Activated T-helper 1 cell treated with anti-CD3 and anti-CD28 coated beads, Interleukin-12 subunit alpha, Interleukin-12 subunit beta, Interleukin-2, Interleukin-4 antibody, amounts not matched to agents 30 ng/mL and 10 ng/mL and 1 ng/mL, durations not matched to agents 14 hours and 24 hours and 36 hours (primary cell): ENCODE measurements at regions not wholly inside any gene's neighbourhood (a gene's known extent, or its start where the extent isn't known, plus 50 kb on each side); places are given as distances from the start of the nearest gene placed in this dataset.
"Not testable (repeated sequence)": the region's sequence is repeated elsewhere in the genome, so short reads cannot be mapped to it uniquely, and the experiment has no call there.

Source experiments
- DNase-seq: peaks from one replicate; pipeline ENCODE4 v3.0.0; 2021; ENCODE audit warnings: low spot score
- H3K27ac Mint-ChIP-seq: one replicate; pipeline ENCODE4 v1.8.0; 2021; ENCODE audit warnings: mild to moderate bottlenecking, mixed read lengths
- H3K27me3 Mint-ChIP-seq: one replicate; pipeline ENCODE4 v1.8.0; 2022; ENCODE audit warnings: mild to moderate bottlenecking, moderate library complexity, mixed read lengths; ENCODE audit not compliant: insufficient read depth
- H3K36me3 Mint-ChIP-seq: one replicate; pipeline ENCODE4 v1.8.0; 2021; ENCODE audit warnings: low read depth, mixed read lengths
- H3K4me1 Mint-ChIP-seq: one replicate; pipeline ENCODE4 v1.8.0; 2021; ENCODE audit warnings: low read depth, mixed read lengths
- H3K4me3 Mint-ChIP-seq: one replicate; pipeline ENCODE4 v1.8.0; 2021; ENCODE audit warnings: mild to moderate bottlenecking, moderate library complexity, mixed read lengths
- H3K9me3 Mint-ChIP-seq: one replicate; pipeline ENCODE4 v1.8.0; 2021; ENCODE audit warnings: mixed read lengths
- intact Hi-C: fragments of 100-400 bp; cut with micrococcal nuclease; formaldehyde crosslinking; loops from one replicate; pipeline ENCODE4 v1.15.1; 2024

GRCh38 chr6:160863782-160864181, 127.8 kb upstream of the MAP3K4 start:
- intact Hi-C loops: no loop called here
- no peak for DNase-seq
- H3K4me1 Mint-ChIP-seq: no peaks in the 10 kb centered on the region
- H3K27ac Mint-ChIP-seq: no peak overlapping the region
- H3K36me3 Mint-ChIP-seq: no peaks in the 10 kb centered on the region
- H3K9me3 Mint-ChIP-seq: no peaks in the 10 kb centered on the region
- no peak overlapping the region for H3K4me3 Mint-ChIP-seq
- H3K27me3 Mint-ChIP-seq: no peaks in the 10 kb centered on the region

GRCh38 chr6:160871320-160871719, 120.2 kb upstream of the MAP3K4 start:
- H3K4me1 Mint-ChIP-seq: no peaks in the 10 kb centered on the region
- H3K4me3 Mint-ChIP-seq: no peak overlapping the region
- H3K36me3 Mint-ChIP-seq: no peaks in the 10 kb centered on the region
- H3K9me3 Mint-ChIP-seq: no peaks in the 10 kb centered on the region
- no peak for DNase-seq
- intact Hi-C loops: no loop called here
- H3K27ac Mint-ChIP-seq: no peak overlapping the region
- peaks cover 1% of the 10 kb centered on the region for H3K27me3 Mint-ChIP-seq

GRCh38 chr6:160881148-160881808, 110.3 kb upstream of the MAP3K4 start:
- no peak for DNase-seq
- Mint-ChIP-seq H3K36me3 (no peaks in the 10 kb centered on the region), H3K27me3 (no peaks in the 10 kb centered on the region), H3K9me3 (no peaks in the 10 kb centered on the region), H3K4me1 (no peaks in the 10 kb centered on the region), H3K27ac (no peak overlapping the region), H3K4me3 (no peak overlapping the region)
- intact Hi-C loops: no loop called here

GRCh38 chr6:160882006-160882405, 109.6 kb upstream of the MAP3K4 start:
- Mint-ChIP-seq H3K9me3 (no peaks in the 10 kb centered on the region), H3K4me3 (no peak overlapping the region)

GRCh38 chr6:160882791-160883279, 108.7 kb upstream of the MAP3K4 start:
- H3K9me3 Mint-ChIP-seq: no peaks in the 10 kb centered on the region
- no peaks in the 10 kb centered on the region for H3K4me1 Mint-ChIP-seq
- H3K27ac Mint-ChIP-seq: no peak overlapping the region
- peaks cover 2% of the 10 kb centered on the region for H3K27me3 Mint-ChIP-seq
- intact Hi-C loops: no loop called here
- DNase-seq: no peak
- no peaks in the 10 kb centered on the region for H3K36me3 Mint-ChIP-seq
- H3K4me3 Mint-ChIP-seq: no peak overlapping the region

More at GRCh38 chr6:160882006-160882405, 109.6 kb upstream of the MAP3K4 start:
- DNase-seq: no peak
- intact Hi-C loops: no loop called here
- H3K27me3 Mint-ChIP-seq: peaks cover 2% of the 10 kb centered on the region
- H3K36me3 Mint-ChIP-seq: no peaks in the 10 kb centered on the region
- no peaks in the 10 kb centered on the region for H3K4me1 Mint-ChIP-seq
- no peak overlapping the region for H3K27ac Mint-ChIP-seq

GRCh38 chr6:160883560-160883959, 108.0 kb upstream of the MAP3K4 start:
- Mint-ChIP-seq H3K4me1 (no peaks in the 10 kb centered on the region), H3K27ac (no peak overlapping the region), H3K36me3 (no peaks in the 10 kb centered on the region), H3K4me3 (no peak overlapping the region), H3K27me3 (peaks cover 2% of the 10 kb centered on the region), H3K9me3 (no peaks in the 10 kb centered on the region)
- no peak for DNase-seq
- intact Hi-C loops: no loop called here

DNA sequence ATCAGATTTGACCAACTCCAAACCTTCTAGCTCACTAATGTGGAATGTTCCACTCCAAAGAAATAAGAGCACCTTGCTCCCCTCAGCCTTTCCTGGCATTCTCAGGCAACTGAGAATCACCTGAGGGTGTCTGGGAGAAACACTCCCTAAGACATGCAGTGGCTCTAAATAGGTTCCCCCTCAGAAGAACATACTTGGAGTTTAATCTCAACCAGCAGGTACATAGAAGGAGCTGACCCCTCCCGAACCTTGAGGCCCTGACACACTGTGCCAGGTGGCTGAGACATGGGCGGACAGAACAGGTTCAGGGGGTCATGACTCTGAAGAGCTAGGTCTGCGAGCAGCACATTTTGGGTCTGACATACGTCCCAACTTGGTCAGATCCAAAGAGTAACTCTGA, 107.6 kb upstream of the MAP3K4 start:
- Mint-ChIP-seq H3K9me3 (no peaks in the 10 kb centered on the region), H3K4me1 (no peaks in the 10 kb centered on the region), H3K27ac (no peak overlapping the region), H3K27me3 (peaks cover 2% of the 10 kb centered on the region), H3K36me3 (no peaks in the 10 kb centered on the region), H3K4me3 (no peak overlapping the region)
- intact Hi-C loops: no loop called here
- DNase-seq: no peak

GRCh38 chr6:160889148-160889547, 102.4 kb upstream of the MAP3K4 start:
- H3K4me1 Mint-ChIP-seq, DNase-seq, H3K9me3 Mint-ChIP-seq, H3K27ac Mint-ChIP-seq, H3K4me3 Mint-ChIP-seq, H3K36me3 Mint-ChIP-seq, intact Hi-C loops, H3K27me3 Mint-ChIP-seq: not testable (repeated sequence)

- peaks cover 9% of the 10 kb centered on the region for H3K27me3 Mint-ChIP-seq
- no peaks in the 10 kb centered on the region for H3K4me1 Mint-ChIP-seq
- intact Hi-C loops: no loop called here
- H3K27ac Mint-ChIP-seq: no peak overlapping the region
- DNase-seq: no peak
- H3K36me3 Mint-ChIP-seq: no peaks in the 10 kb centered on the region
- H3K4me3 Mint-ChIP-seq: no peak overlapping the region
- no peaks in the 10 kb centered on the region for H3K9me3 Mint-ChIP-seq
Measured at GRCh38 chr6:160891690-160892089, 99.9 kb upstream of the MAP3K4 start.

DNA sequence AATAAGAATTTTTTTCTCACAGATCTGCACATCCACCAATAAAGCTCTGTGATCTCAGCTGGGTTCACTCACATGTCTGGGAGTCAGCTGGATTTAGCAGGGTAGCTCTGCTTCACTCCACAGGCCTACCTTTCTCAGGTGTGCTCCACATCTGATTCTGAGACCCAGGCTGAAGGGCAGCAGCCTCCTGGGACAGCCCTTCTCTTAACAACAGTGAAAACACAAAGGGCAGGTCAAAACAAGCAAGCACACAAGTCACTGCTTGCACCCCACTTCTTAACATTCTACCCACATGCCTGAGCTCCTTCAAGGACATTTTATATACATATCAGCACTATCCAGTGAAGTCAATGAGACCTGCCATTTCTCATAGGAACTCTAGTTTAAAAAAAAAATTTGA, 96.0 kb upstream of the MAP3K4 start:
- no peak for DNase-seq
- no peak overlapping the region for H3K4me3 Mint-ChIP-seq
- no peaks in the 10 kb centered on the region for H3K9me3 Mint-ChIP-seq
- H3K27ac Mint-ChIP-seq: no peak overlapping the region
- intact Hi-C loops: no loop called here
- H3K36me3 Mint-ChIP-seq: no peaks in the 10 kb centered on the region
- H3K27me3 Mint-ChIP-seq: peaks cover 12% of the 10 kb centered on the region
- H3K4me1 Mint-ChIP-seq: no peaks in the 10 kb centered on the region

GRCh38 chr6:160899671-160900430, 91.7 kb upstream of the MAP3K4 start:
- no peaks in the 10 kb centered on the region for H3K9me3 Mint-ChIP-seq
- no peak overlapping the region for H3K4me3 Mint-ChIP-seq
- no peak overlapping the region for H3K27ac Mint-ChIP-seq
- H3K36me3 Mint-ChIP-seq: no peaks in the 10 kb centered on the region
- no peaks in the 10 kb centered on the region for H3K4me1 Mint-ChIP-seq
- H3K27me3 Mint-ChIP-seq: peaks cover 9% of the 10 kb centered on the region
- DNase-seq: no peak
- intact Hi-C loops: no loop called here

GRCh38 chr6:160911949-160912348, 79.6 kb upstream of the MAP3K4 start:
- intact Hi-C loops: no loop called here
- Mint-ChIP-seq H3K9me3 (no peaks in the 10 kb centered on the region), H3K36me3 (no peaks in the 10 kb centered on the region), H3K4me1 (no peaks in the 10 kb centered on the region), H3K27ac (no peak overlapping the region), H3K4me3 (no peak overlapping the region), H3K27me3 (no peaks in the 10 kb centered on the region)
- DNase-seq: no peak

DNA sequence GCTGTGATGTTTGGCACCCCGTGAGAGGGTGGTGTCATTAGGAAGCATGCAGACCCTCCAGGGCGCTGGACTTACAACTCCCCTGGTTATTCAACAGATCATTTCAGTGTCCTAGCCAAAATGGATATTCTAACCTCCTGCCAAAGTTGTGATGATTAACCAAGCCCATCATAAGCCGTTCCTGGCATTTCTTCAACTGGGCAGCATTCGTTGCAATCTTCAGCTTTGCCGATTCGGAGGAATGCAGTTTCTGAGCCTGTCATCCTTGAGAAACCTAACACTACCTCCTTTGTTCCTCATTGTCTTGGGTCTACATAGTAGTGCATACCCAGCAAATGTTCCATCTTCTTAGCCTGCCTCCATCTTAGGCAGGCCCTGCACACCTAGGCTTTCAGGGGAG, 79.2 kb upstream of the MAP3K4 start:
- Mint-ChIP-seq H3K4me1 (no peaks in the 10 kb centered on the region), H3K36me3 (no peaks in the 10 kb centered on the region), H3K27ac (no peak overlapping the region), H3K9me3 (no peaks in the 10 kb centered on the region), H3K4me3 (no peak overlapping the region), H3K27me3 (no peaks in the 10 kb centered on the region)
- DNase-seq: no peak
- intact Hi-C loops: no loop called here
